ENCODE measurements at regions not wholly inside any gene's neighbourhood (a gene's known extent, or its start where the extent isn't known, plus 50 kb on each side); places are given as distances from the start of the nearest gene placed in this dataset.

DNA sequence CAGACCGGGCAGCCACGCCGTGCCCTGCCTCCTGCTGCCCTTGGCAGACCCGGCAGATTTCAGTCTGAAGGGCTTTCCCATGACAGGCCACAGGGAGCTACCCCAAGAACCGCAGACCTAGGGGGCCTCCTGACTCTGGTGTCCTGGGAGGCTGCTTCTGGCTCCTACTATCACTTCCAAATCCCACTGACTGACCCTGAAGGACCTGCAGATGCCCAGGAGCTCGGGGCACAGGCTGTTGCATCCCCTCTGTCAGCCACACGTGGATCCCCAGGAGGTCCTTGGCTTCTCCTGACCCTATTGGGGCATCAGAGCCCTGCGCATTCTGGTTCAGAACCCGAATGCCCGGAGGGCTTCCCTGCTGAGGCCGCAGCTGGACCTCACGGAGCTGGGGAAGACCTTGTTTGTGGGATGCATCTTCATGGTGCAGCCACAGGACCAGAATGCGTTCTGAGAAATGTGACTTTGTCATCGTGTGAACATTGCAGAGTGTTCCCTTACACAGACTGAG is 81.3 kb upstream of the IRX4 start:
- FAIRE-seq (no peak), DNase-seq (ENCODE audit: low read depth) (no peak)
- Histone ChIP-seq H3K4me3 (ENCODE audit: insufficient read depth, low read depth, low read length) (no peak overlapping the region), H3K4me1 (ENCODE audit: insufficient read depth, low read length) (no peaks in the 10 kb centered on the region), H3K79me2 (ENCODE audit: insufficient read depth, low read length) (no peaks in the 10 kb centered on the region), H3K36me3 (ENCODE audit: insufficient read depth, low read length) (no peaks in the 10 kb centered on the region), H4K20me1 (ENCODE audit: insufficient read depth, low read length) (no peaks in the 10 kb centered on the region), H3K9me3 (ENCODE audit: insufficient read depth, low read depth, low read length) (peaks cover 10% of the 10 kb centered on the region), H3K27me3 (ENCODE audit: insufficient read depth, low read length) (no peaks in the 10 kb centered on the region), H3K27ac (ENCODE audit: low read depth, low read length) (no peak overlapping the region), H3K4me2 (ENCODE audit: low read length) (no peak overlapping the region), H3K9ac (ENCODE audit: low read length) (no peak overlapping the region), H2AFZ (ENCODE audit: low read depth, low read length) (no peak overlapping the region)
- TF ChIP-seq, protein P1, sequence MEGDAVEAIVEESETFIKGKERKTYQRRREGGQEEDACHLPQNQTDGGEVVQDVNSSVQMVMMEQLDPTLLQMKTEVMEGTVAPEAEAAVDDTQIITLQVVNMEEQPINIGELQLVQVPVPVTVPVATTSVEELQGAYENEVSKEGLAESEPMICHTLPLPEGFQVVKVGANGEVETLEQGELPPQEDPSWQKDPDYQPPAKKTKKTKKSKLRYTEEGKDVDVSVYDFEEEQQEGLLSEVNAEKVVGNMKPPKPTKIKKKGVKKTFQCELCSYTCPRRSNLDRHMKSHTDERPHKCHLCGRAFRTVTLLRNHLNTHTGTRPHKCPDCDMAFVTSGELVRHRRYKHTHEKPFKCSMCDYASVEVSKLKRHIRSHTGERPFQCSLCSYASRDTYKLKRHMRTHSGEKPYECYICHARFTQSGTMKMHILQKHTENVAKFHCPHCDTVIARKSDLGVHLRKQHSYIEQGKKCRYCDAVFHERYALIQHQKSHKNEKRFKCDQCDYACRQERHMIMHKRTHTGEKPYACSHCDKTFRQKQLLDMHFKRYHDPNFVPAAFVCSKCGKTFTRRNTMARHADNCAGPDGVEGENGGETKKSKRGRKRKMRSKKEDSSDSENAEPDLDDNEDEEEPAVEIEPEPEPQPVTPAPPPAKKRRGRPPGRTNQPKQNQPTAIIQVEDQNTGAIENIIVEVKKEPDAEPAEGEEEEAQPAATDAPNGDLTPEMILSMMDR (IDR thresholded peaks at IDR 0.05; ENCODE audit: insufficient read depth, low read depth, low read length) = no peak
- Mint-ChIP-seq H3K4me1 (ENCODE audit: low read depth, unreplicated experiment) (no peaks in the 10 kb centered on the region), H3K36me3 (ENCODE audit: low read depth, unreplicated experiment) (no peaks in the 10 kb centered on the region), H3K9me3 (ENCODE audit: unreplicated experiment) (no peaks in the 10 kb centered on the region), H3K27ac (ENCODE audit: unreplicated experiment) (no peak overlapping the region), H3K4me3 (ENCODE audit: unreplicated experiment) (no peak overlapping the region), H3K27me3 (ENCODE audit: low read depth, unreplicated experiment) (peaks cover 37% of the 10 kb centered on the region)

DNA sequence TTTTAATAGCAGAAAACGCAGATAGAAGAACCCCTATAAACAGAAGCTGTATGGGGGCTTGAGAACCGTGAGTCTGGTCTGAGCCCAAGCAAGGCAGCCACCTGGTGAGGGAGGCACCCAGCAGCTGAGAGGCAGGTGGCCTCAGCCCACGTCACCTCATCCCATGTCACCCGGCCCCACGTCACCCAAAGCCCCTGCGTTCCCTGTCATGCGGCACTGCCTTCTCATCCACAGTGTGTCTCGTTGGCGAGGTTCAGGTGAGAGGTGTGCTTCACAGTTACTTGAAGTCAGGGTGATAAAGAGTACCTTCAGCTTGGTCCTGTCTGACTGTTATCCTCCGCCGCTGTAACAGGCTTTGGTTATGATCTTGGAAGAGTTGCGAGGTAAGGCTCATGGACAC is 80.6 kb upstream of the IRX4 start:
- TF ChIP-seq, protein P1 (IDR thresholded peaks at IDR 0.05; ENCODE audit: insufficient read depth, low read depth, low read length) = no peak
- TF ChIP-seq EZH2 (IDR thresholded peaks at IDR 0.05; ENCODE audit: insufficient read depth, low read length) = no peak
- no peak overlapping the region for H3K4me3 ChIP-seq (ENCODE audit: insufficient read depth, low read depth, low read length)
- DNase-seq (ENCODE audit: low read depth) = no peak
- no peaks in the 10 kb centered on the region for H3K9me3 Mint-ChIP-seq (ENCODE audit: unreplicated experiment)
- no peak overlapping the region for H3K4me2 ChIP-seq (ENCODE audit: low read length)
- H3K36me3 Mint-ChIP-seq (ENCODE audit: low read depth, unreplicated experiment) = no peaks in the 10 kb centered on the region
- no peak overlapping the region for H2AFZ ChIP-seq (ENCODE audit: low read depth, low read length)
- no peaks in the 10 kb centered on the region for H3K79me2 ChIP-seq (ENCODE audit: insufficient read depth, low read length)
- H3K4me3 Mint-ChIP-seq (ENCODE audit: unreplicated experiment) = no peak overlapping the region
- H3K27ac ChIP-seq (ENCODE audit: low read depth, low read length) = no peak overlapping the region
- no peaks in the 10 kb centered on the region for H3K4me1 ChIP-seq (ENCODE audit: insufficient read depth, low read length)
- no peaks in the 10 kb centered on the region for H3K4me1 Mint-ChIP-seq (ENCODE audit: low read depth, unreplicated experiment)
- H3K27me3 Mint-ChIP-seq (ENCODE audit: low read depth, unreplicated experiment) = peaks cover 40% of the 10 kb centered on the region
- FAIRE-seq = no peak
- no peaks in the 10 kb centered on the region for H3K27me3 ChIP-seq (ENCODE audit: insufficient read depth, low read length)
- H3K9me3 ChIP-seq (ENCODE audit: insufficient read depth, low read depth, low read length) = peaks cover 10% of the 10 kb centered on the region
- H4K20me1 ChIP-seq (ENCODE audit: insufficient read depth, low read length) = no peaks in the 10 kb centered on the region
- no peaks in the 10 kb centered on the region for H3K36me3 ChIP-seq (ENCODE audit: insufficient read depth, low read length)
- H3K27ac Mint-ChIP-seq (ENCODE audit: unreplicated experiment) = no peak overlapping the region
- no peak overlapping the region for H3K9ac ChIP-seq (ENCODE audit: low read length)

DNA sequence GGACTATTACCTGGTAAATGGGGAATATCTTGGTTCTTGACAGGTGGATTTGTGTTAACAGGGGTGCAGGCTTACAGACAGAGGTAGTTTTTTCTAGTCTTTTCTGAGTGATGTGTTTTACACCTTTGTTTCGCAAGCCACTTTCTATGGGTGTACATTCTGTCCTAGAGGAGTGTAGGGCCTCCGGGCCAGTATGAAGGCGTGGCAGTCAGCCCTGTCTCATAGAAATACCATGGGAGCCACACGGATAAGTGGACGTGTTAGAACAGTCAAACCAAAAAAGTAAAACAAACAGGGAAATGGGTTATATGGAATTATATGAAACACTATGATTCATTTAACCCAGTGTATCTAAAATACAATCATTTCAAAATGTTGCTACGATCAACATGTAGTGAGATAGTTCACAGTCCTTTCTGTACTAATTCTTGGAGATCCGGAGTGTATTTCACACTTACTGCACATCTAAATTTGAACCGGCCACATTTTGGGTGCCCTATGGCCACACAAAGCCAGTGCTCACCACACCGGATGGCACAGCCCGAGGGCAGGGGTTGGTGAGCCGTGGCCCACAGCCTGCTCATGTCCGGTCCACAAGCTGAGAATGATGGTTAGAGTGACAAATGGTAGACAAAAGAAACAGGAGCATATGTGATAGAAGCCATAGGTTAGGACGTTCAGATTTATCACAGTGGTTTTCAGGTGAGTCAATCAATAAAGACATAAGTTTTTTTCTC is 80.1 kb upstream of the IRX4 start:
- no peak for FAIRE-seq
- no peak overlapping the region for H3K4me3 Mint-ChIP-seq (ENCODE audit: unreplicated experiment)

More for the DNA sequence above, 80.1 kb upstream of the IRX4 start:
- H3K27ac Mint-ChIP-seq (ENCODE audit: unreplicated experiment) = no peak overlapping the region
- Histone ChIP-seq H3K9ac (ENCODE audit: low read length) (no peak overlapping the region), H3K27me3 (ENCODE audit: insufficient read depth, low read length) (no peaks in the 10 kb centered on the region), H3K36me3 (ENCODE audit: insufficient read depth, low read length) (no peaks in the 10 kb centered on the region), H2AFZ (ENCODE audit: low read depth, low read length) (no peak overlapping the region), H3K4me1 (ENCODE audit: insufficient read depth, low read length) (no peaks in the 10 kb centered on the region), H3K9me3 (ENCODE audit: insufficient read depth, low read depth, low read length) (peaks cover 10% of the 10 kb centered on the region), H3K4me2 (ENCODE audit: low read length) (no peak overlapping the region), H3K4me3 (ENCODE audit: insufficient read depth, low read depth, low read length) (no peak overlapping the region), H3K79me2 (ENCODE audit: insufficient read depth, low read length) (no peaks in the 10 kb centered on the region), H3K27ac (ENCODE audit: low read depth, low read length) (no peak overlapping the region), H4K20me1 (ENCODE audit: insufficient read depth, low read length) (no peaks in the 10 kb centered on the region)
- no peak for DNase-seq (ENCODE audit: low read depth)
- no peaks in the 10 kb centered on the region for H3K4me1 Mint-ChIP-seq (ENCODE audit: low read depth, unreplicated experiment)
- TF ChIP-seq, protein P1 (IDR thresholded peaks at IDR 0.05; ENCODE audit: insufficient read depth, low read depth, low read length) = no peak
- TF ChIP-seq EZH2 (IDR thresholded peaks at IDR 0.05; ENCODE audit: insufficient read depth, low read length) = no peak
- H3K27me3 Mint-ChIP-seq (ENCODE audit: low read depth, unreplicated experiment) = peaks cover 41% of the 10 kb centered on the region
- H3K9me3 Mint-ChIP-seq (ENCODE audit: unreplicated experiment) = no peaks in the 10 kb centered on the region
- H3K36me3 Mint-ChIP-seq (ENCODE audit: low read depth, unreplicated experiment) = no peaks in the 10 kb centered on the region

Data from astrocyte (in vitro differentiated cells and primary cell).